Cardiac fibroblast (primary cell): ENCODE measurements at regions not wholly inside any gene's neighbourhood (a gene's known extent, or its start where the extent isn't known, plus 50 kb on each side); places are given as distances from the start of the nearest gene placed in this dataset.

Source experiments
- DNase-seq, 2 donors: peaks; one replicate each; pipeline versions ENCODE4 v3.0.0 to v3.0.0-alpha.2; 2010; ENCODE audit warnings: low read depth in 2 of 2
- H3K4me3 ChIP-seq, 2 donors: replicated peaks in 1 of 2; 1 replicate in 1 of 2; 2 replicates in 1 of 2; pipeline ENCODE4 v1.5.1; 2011; ENCODE audit warnings: low read depth in 2 of 2, low read length in 2 of 2, mild to moderate bottlenecking in 2 of 2, moderate library complexity in 1 of 2
- CTCF ChIP-seq: IDR thresholded peaks from one replicate; pipeline ENCODE4 v1.5.1; 2011; ENCODE audit warnings: low read depth, mild to moderate bottlenecking, low read length, inconsistent platforms

DNA sequence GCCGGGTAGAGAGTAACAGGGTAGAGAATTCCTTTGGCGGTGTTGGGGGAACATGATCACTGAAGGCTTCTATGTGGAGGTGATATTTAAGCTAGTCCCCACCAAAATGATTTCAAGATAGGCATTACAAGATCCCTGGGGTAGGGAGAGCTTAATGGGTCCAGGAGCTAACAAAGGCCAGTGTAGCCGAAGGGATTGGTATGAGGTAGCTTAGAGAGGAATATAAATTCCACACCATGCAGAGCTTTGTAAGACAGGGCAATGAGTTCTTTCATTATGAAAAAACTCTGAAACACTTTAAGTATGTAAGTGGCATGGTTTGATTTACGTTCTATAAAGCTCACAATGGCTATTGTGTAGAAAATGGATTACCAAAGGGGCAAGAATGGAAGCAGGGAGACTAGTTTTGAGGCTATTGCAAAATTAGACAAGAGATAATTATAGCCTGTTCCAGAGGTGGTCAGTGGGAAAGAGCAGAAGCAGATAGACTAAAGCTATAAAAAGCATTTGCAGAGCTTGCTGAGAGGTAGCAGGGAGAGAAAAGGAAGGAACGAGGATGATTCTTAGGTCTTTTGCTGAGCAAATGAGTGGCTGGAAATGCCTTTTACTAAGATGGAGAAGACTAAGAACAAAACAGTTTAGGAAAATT lies 119.7 kb upstream of the SLC25A13 start:
- TF ChIP-seq CTCF, result no peak
- no peak for DNase-seq
- no peak overlapping the region for H3K4me3 ChIP-seq

DNA sequence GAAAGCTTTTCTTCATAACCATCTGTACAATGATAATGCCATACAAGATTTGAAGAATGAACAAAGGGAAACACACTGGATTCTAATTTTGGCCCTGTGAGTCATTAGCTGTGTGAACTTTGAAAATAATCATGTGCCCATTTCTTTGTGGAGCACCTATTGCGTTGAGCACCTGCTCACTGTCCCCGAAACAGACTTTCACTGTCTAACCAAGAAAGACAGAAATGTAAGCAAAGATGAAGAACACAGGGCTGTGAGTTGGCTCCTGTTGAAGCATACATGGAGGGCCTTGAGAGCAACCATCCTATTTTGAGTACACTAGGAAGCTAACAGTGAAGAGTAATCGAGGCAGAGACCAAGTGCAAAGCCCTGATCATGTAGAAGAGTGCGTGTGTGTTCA lies 118.4 kb upstream of the SLC25A13 start:
- no peak for TF ChIP-seq CTCF

DNA sequence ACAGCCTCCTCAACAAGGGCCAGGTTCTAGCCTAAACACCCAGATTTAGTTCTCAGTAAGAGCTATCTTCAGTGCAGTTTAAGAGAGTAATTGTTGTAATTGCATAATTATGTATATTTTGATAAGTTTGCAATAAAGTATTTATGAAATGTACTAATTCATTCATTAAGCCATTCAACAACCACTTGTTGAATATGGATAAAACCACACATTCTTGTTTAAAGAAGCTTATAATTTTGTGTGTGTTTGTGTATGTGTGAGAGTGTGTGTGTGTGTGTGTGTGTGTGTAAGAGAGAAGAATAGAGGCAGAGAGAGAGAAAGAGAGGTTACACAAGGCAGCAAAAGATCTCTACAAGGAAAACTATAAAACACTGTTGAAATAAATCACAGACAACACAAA lies 115.0 kb upstream of the SLC25A13 start:
- no peak for TF ChIP-seq CTCF
- no peak overlapping the region for H3K4me3 ChIP-seq
- no peak for DNase-seq

More for the DNA sequence above, 118.4 kb upstream of the SLC25A13 start:
- DNase-seq, result no peak
- no peak overlapping the region for H3K4me3 ChIP-seq

DNA sequence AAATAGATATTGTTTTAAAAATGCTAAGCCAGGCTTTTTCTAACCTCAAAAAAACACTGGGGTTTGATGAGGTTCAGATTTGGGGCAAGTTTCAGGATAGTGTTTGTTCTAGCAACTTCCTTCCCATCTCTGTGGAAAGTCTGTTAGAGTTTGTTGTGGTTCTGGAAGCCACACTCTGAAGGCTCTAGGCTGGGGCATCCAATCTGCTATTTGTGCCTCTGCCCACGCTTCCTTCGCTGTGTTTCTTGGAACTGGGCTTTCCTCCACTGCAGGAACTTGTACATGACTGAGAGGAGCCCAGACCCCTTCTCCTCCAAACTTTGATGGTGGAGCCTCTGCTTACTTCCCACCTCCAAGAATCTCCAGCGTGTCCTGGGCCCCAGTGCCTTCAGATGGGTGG lies 108.5 kb upstream of the SLC25A13 start:
- no peak for TF ChIP-seq CTCF
- no peak overlapping the region for H3K4me3 ChIP-seq
- no peak for DNase-seq

GRCh38 chr7:96427143-96427542 lies 105.2 kb upstream of the SLC25A13 start:
- H3K4me3 ChIP-seq, result no peak overlapping the region
- DNase-seq, result no peak
- no peak for TF ChIP-seq CTCF

DNA sequence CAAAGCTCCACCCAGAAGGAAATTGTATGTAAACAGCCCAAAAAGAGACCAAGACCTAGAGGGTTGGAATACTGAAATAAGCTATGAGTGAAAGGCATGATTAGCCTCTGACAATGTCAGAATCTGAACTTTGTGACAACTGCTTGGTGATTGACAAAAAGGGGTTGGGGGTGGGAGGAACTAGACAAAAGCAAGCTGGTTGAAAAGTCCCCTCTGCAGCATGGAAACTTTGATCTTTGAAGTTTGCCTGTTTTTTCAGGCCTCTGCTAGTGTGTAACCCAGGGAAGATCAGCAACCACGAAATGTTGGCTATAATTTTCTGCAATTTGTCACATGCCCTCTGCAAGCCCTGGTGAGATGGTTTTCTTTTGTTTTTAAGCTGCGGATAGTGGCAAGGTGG lies 104.8 kb upstream of the SLC25A13 start:
- TF ChIP-seq CTCF, result no peak
- no peak overlapping the region for H3K4me3 ChIP-seq
- DNase-seq, result no peak

DNA sequence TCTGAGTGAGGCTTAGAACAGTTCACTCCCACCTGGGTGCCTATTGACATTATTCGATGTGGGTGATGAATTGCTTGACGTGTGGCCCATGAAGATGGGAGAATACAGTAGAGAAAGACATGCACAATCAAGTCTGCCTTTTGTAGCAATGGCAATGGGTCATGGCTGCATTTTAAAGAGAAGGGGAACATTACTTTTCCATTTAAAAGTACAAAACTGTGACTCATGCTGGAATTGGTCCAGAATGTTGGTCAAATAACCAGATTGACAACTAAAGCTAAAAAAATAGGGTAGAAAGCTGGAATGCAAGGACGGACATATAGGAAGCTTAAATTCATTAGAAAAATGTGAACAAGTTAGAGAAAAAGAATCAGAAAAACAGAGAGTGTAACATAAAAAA lies 104.1 kb upstream of the SLC25A13 start:
- no peak for TF ChIP-seq CTCF
- peak in 1 of 2 donors; percentile 21 for DNase-seq
- no peak overlapping the region for H3K4me3 ChIP-seq
